HEK293T (cell line): ENCODE measurements at regions not wholly inside any gene's neighbourhood (a gene's known extent, or its start where the extent isn't known, plus 50 kb on each side); places are given as distances from the start of the nearest gene placed in this dataset.

Experiments
- CTCF ChIA-PET: fragments of 350-600 bp; formaldehyde crosslinking; extraction: SDS; loops from one replicate; lab custom pipeline; 2021; ENCODE audit warnings: antibody characterized with exemption, inconsistent platforms; lab: Yijun Ruan, JAX
- POLR2A ChIA-PET: fragments of 350-600 bp; formaldehyde crosslinking; extraction: SDS; loops from one replicate; lab custom pipeline; 2020; ENCODE audit warnings: antibody characterized with exemption, inconsistent platforms; lab: Yijun Ruan, JAX
- DNase-seq: peaks from one replicate; pipeline ENCODE4 v3.0.0; 2012; ENCODE audit warnings: mixed read lengths; ENCODE audit errors: extremely low spot score
- ARNT ChIP-seq: fragments of 450-650 bp; IDR thresholded peaks from 2 replicates; pipeline ENCODE4 v1.6.1; 2017; ENCODE audit warnings: mild to moderate bottlenecking
- BHLHE40 ChIP-seq: fragments of 450-650 bp; IDR thresholded peaks from 2 replicates; pipeline ENCODE4 v1.6.1; 2016; ENCODE audit warnings: mild to moderate bottlenecking, moderate library complexity, borderline replicate concordance
- CTBP1 ChIP-seq: fragments of 450-650 bp; IDR thresholded peaks from 2 replicates; pipeline ENCODE4 v1.6.1; 2016; ENCODE audit warnings: borderline replicate concordance
- ELF4 ChIP-seq: fragments of 450-650 bp; IDR thresholded peaks from 2 replicates; pipeline ENCODE4 v1.6.1; 2017; ENCODE audit warnings: antibody characterized with exemption
- FOXA1 ChIP-seq: fragments of 450-650 bp; IDR thresholded peaks from 2 replicates; pipeline ENCODE4 v1.6.1; 2016; ENCODE audit warnings: mild to moderate bottlenecking
- FOXK2 ChIP-seq: fragments of 450-650 bp; IDR thresholded peaks from 2 replicates; pipeline ENCODE4 v1.6.1; 2016; ENCODE audit warnings: mild to moderate bottlenecking
- FOXM1 ChIP-seq: fragments of 450-650 bp; IDR thresholded peaks from 2 replicates; pipeline ENCODE4 v1.6.1; 2017; ENCODE audit warnings: mild to moderate bottlenecking, borderline replicate concordance
- HDGF ChIP-seq: fragments of 450-650 bp; IDR thresholded peaks from 2 replicates; pipeline ENCODE4 v1.6.1; 2017; ENCODE audit warnings: antibody characterized with exemption, borderline replicate concordance
- L3MBTL2 ChIP-seq: fragments of 450-650 bp; conservative IDR thresholded peaks from 2 replicates; pipeline ENCODE4 v1.6.1; 2016; ENCODE audit warnings: mild to moderate bottlenecking
- LEF1 ChIP-seq: fragments of 450-650 bp; IDR thresholded peaks from 2 replicates; pipeline ENCODE4 v1.6.1; 2017; ENCODE audit warnings: mild to moderate bottlenecking, borderline replicate concordance
- NFRKB ChIP-seq: fragments of 450-650 bp; IDR thresholded peaks from 2 replicates; pipeline ENCODE4 v1.6.1; 2016; ENCODE audit warnings: mild to moderate bottlenecking, moderate library complexity
- PKNOX1 ChIP-seq: fragments of 450-650 bp; IDR thresholded peaks from 2 replicates; pipeline ENCODE4 v1.6.1; 2016
- SP1 ChIP-seq: fragments of 450-650 bp; IDR thresholded peaks from 2 replicates; pipeline ENCODE4 v1.6.1; 2017
- SUZ12 ChIP-seq: fragments of 450-650 bp; IDR thresholded peaks from 2 replicates; pipeline ENCODE4 v1.6.1; 2016; ENCODE audit warnings: mild to moderate bottlenecking
- TARDBP ChIP-seq: fragments of 450-650 bp; IDR thresholded peaks from 2 replicates; pipeline ENCODE4 v1.6.1; 2016
- ZNF384 ChIP-seq: fragments of 450-650 bp; IDR thresholded peaks from 2 replicates; pipeline ENCODE4 v1.6.1; 2016

GRCh38 chr13:59364641-59365085 lies 799.1 kb downstream of the DIAPH3 start:
- ChIA-PET CTCF (no interaction called here), POLR2A (no interaction called here)
- TF ChIP-seq FOXA1 = no peak
- TF ChIP-seq FOXK2 = no peak
- no peak for TF ChIP-seq TARDBP
- TF ChIP-seq SUZ12 = no peak
- TF ChIP-seq LEF1 = no peak
- TF ChIP-seq BHLHE40 = no peak
- TF ChIP-seq FOXM1 = no peak
- no peak for TF ChIP-seq ELF4
- no peak for TF ChIP-seq HDGF
- TF ChIP-seq ARNT = no peak
- no peak for TF ChIP-seq PKNOX1
- no peak for TF ChIP-seq SP1
- TF ChIP-seq NFRKB = no peak
- TF ChIP-seq L3MBTL2 = no peak
- no peak for TF ChIP-seq ZNF384
- TF ChIP-seq CTBP1 = no peak
- peak; percentile 18 for DNase-seq

GRCh38 chr13:59367467-59367866 lies 796.3 kb downstream of the DIAPH3 start:
- CTCF ChIA-PET = no interaction called here

GRCh38 chr13:59367904-59368303 lies 795.8 kb downstream of the DIAPH3 start:
- TF ChIP-seq ZNF384 (no peak), ARNT (no peak), TARDBP (no peak), BHLHE40 (no peak), CTBP1 (no peak), L3MBTL2 (no peak), SUZ12 (no peak), PKNOX1 (no peak), NFRKB (no peak), ELF4 (no peak), FOXA1 (no peak), HDGF (no peak), SP1 (no peak), FOXM1 (no peak), FOXK2 (no peak), LEF1 (no peak)
- DNase-seq = no peak
- POLR2A ChIA-PET = no interaction called here
- CTCF ChIA-PET = no interaction called here

More at GRCh38 chr13:59367467-59367866, 796.3 kb downstream of the DIAPH3 start:
- POLR2A ChIA-PET = no interaction called here
- TF ChIP-seq CTBP1 = no peak
- TF ChIP-seq LEF1 = no peak
- no peak for TF ChIP-seq NFRKB
- no peak for TF ChIP-seq ARNT
- no peak for TF ChIP-seq PKNOX1
- no peak for TF ChIP-seq TARDBP
- TF ChIP-seq FOXA1 = no peak
- no peak for TF ChIP-seq ZNF384
- no peak for DNase-seq

GRCh38 chr13:59368693-59369092 lies 795.0 kb downstream of the DIAPH3 start:
- DNase-seq = no peak
- ChIA-PET CTCF (no interaction called here), POLR2A (no interaction called here)
- TF ChIP-seq HDGF = no peak
- TF ChIP-seq LEF1 = no peak
- no peak for TF ChIP-seq ZNF384
- no peak for TF ChIP-seq SP1
- no peak for TF ChIP-seq FOXM1
- no peak for TF ChIP-seq FOXK2
- no peak for TF ChIP-seq L3MBTL2
- no peak for TF ChIP-seq FOXA1
- no peak for TF ChIP-seq ARNT
- no peak for TF ChIP-seq ELF4
- no peak for TF ChIP-seq NFRKB
- no peak for TF ChIP-seq BHLHE40
- no peak for TF ChIP-seq PKNOX1
- no peak for TF ChIP-seq TARDBP
- no peak for TF ChIP-seq CTBP1
- TF ChIP-seq SUZ12 = no peak

- ChIA-PET CTCF (no interaction called here), POLR2A (no interaction called here)
- TF ChIP-seq ARNT (no peak), LEF1 (no peak), BHLHE40 (no peak), SP1 (no peak), FOXA1 (no peak), L3MBTL2 (no peak), ZNF384 (no peak), PKNOX1 (no peak), FOXM1 (no peak)
- DNase-seq = no peak
Measured at GRCh38 chr13:59371229-59371628, 792.5 kb downstream of the DIAPH3 start.
